CD4-positive, alpha-beta memory T cell (primary cell): ENCODE measurements at regions not wholly inside any gene's neighbourhood (a gene's known extent, or its start where the extent isn't known, plus 50 kb on each side); places are given as distances from the start of the nearest gene placed in this dataset.
"Not testable (repeated sequence)": the region's sequence is repeated elsewhere in the genome, so short reads cannot be mapped to it uniquely, and the experiment has no call there.

Source experiments
- CTCF ChIA-PET: fragments of 350-600 bp; sonication (Branson Sonifier 250); formaldehyde crosslinking; loops from one replicate; lab custom pipeline; 2021; ENCODE audit warnings: inconsistent platforms; ENCODE audit not compliant: partially characterized antibody; lab: Charles Lee
- POLR2A ChIA-PET: fragments of 350-600 bp; sonication (Branson Sonifier 250); formaldehyde crosslinking; loops from one replicate; lab custom pipeline; 2021; ENCODE audit not compliant: partially characterized antibody; lab: Charles Lee
- DNase-seq, 5 donors: peaks; one replicate each; pipeline versions ENCODE4 v3.0.0 to v3.0.0-alpha.2; 2020 to 2022; ENCODE audit warnings: mixed read lengths in 1 of 5
- H3K27ac ChIP-seq: one replicate; pipeline ENCODE4 v1.7.0; 2013; ENCODE audit warnings: low read depth, low read length
- H3K27me3 ChIP-seq: 2 replicates; pipeline ENCODE4 v1.7.0; 2013; ENCODE audit warnings: mild to moderate bottlenecking, low read length, moderate library complexity; ENCODE audit not compliant: insufficient read depth
- H3K36me3 ChIP-seq: 2 replicates; pipeline ENCODE4 v1.7.0; 2013; ENCODE audit warnings: mild to moderate bottlenecking, low read length, moderate library complexity; ENCODE audit not compliant: insufficient read depth
- H3K4me1 ChIP-seq: 2 replicates; pipeline ENCODE4 v1.7.0; 2013; ENCODE audit warnings: mild to moderate bottlenecking, low read length, moderate library complexity; ENCODE audit not compliant: insufficient read depth
- H3K4me3 ChIP-seq, 2 donors: one replicate each; pipeline ENCODE4 v1.7.0; 2013; ENCODE audit warnings: low read length in 2 of 2, mild to moderate bottlenecking in 1 of 2
- H3K9me3 ChIP-seq, 2 donors: one replicate each; pipeline ENCODE4 v1.7.0; 2013; ENCODE audit warnings: low read length in 2 of 2, control low read depth in 1 of 2; ENCODE audit not compliant: control insufficient read depth in 1 of 2
- H3K27ac Mint-ChIP-seq, 7 donors: one replicate each; pipeline ENCODE4 v1.8.0; 2020 to 2021; ENCODE audit warnings: mixed read lengths in 7 of 7, mild to moderate bottlenecking in 6 of 7, inconsistent platforms in 3 of 7, moderate library complexity in 3 of 7
- H3K27me3 Mint-ChIP-seq, 2 donors: one replicate each; pipeline ENCODE4 v1.8.0; 2020 to 2021; ENCODE audit warnings: mixed read lengths in 2 of 2
- H3K36me3 Mint-ChIP-seq, 2 donors: one replicate each; pipeline ENCODE4 v1.8.0; 2020 to 2021; ENCODE audit warnings: mixed read lengths in 2 of 2, inconsistent platforms in 1 of 2, mild to moderate bottlenecking in 1 of 2
- H3K4me1 Mint-ChIP-seq, 4 donors: one replicate each; pipeline ENCODE4 v1.8.0; 2020 to 2021; ENCODE audit warnings: mixed read lengths in 4 of 4, mild to moderate bottlenecking in 1 of 4
- H3K4me3 Mint-ChIP-seq, 8 donors: one replicate each; pipeline ENCODE4 v1.8.0; 2020 to 2021; ENCODE audit warnings: mixed read lengths in 8 of 8, mild to moderate bottlenecking in 7 of 8, moderate library complexity in 6 of 8, inconsistent platforms in 3 of 8
- H3K9me3 Mint-ChIP-seq, 8 donors: one replicate each; pipeline ENCODE4 v1.8.0; 2020 to 2021; ENCODE audit warnings: mixed read lengths in 8 of 8, mild to moderate bottlenecking in 5 of 8, inconsistent platforms in 3 of 8, moderate library complexity in 1 of 8
- intact Hi-C: fragments of 100-400 bp; cut with micrococcal nuclease; formaldehyde crosslinking; loops from one replicate; pipeline ENCODE4 v1.15.1; 2023

GRCh38 chr14:57049848-57050247, 218.9 kb downstream of the EXOC5 start:
- H3K36me3 Mint-ChIP-seq: no peaks in the 10 kb centered on the region
- H3K4me1 ChIP-seq: no peaks in the 10 kb centered on the region
- H3K36me3 ChIP-seq: no peaks in the 10 kb centered on the region
- no peaks in the 10 kb centered on the region for H3K4me1 Mint-ChIP-seq
- no peak overlapping the region for H3K4me3 ChIP-seq
- no peak for DNase-seq
- H3K4me3 Mint-ChIP-seq: no peak overlapping the region
- intact Hi-C loops: no loop called here
- no peak overlapping the region for H3K27ac Mint-ChIP-seq
- no peaks in the 10 kb centered on the region for H3K9me3 ChIP-seq
- peaks cover 4% of the 10 kb centered on the region in 2 donors for H3K27me3 Mint-ChIP-seq
- ChIA-PET POLR2A (no interaction called here), CTCF (no interaction called here)
- no peaks in the 10 kb centered on the region for H3K27me3 ChIP-seq
- no peak overlapping the region for H3K27ac ChIP-seq
- peaks cover 0 to 4% (median 0%) of the 10 kb centered on the region in 8 donors for H3K9me3 Mint-ChIP-seq

DNA sequence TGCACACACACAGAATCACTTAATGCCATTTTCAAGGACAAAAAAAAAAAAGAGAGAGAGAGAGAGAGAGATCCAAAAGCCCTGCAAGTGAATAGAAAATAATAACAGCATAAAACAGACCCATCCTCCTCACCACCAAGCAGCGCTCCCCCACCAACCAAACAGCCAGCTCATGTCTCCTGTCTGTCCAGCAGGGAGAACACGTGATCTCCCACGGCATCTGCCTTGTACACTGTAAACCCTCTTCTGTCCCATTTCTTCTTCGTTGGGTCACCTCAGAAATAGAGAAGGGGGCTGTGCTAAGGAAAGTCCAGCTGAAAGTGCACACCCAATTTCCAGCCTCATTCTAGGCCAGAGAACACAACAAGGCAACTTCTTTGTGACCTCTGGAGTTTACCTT, 222.5 kb downstream of the EXOC5 start:
- no peak overlapping the region for H3K27ac Mint-ChIP-seq
- H3K4me3 Mint-ChIP-seq: no peak overlapping the region
- peaks cover 0 to 7% (median 0%) of the 10 kb centered on the region in 8 donors for H3K9me3 Mint-ChIP-seq
- Histone ChIP-seq H3K4me3 (no peak overlapping the region), H3K4me1 (no peaks in the 10 kb centered on the region), H3K9me3 (no peaks in the 10 kb centered on the region), H3K36me3 (no peaks in the 10 kb centered on the region), H3K27ac (no peak overlapping the region), H3K27me3 (no peaks in the 10 kb centered on the region)
- peaks cover 0 to 1% (median 0%) of the 10 kb centered on the region in 4 donors for H3K4me1 Mint-ChIP-seq
- intact Hi-C loops: no loop called here
- peaks cover 2% of the 10 kb centered on the region in 2 donors for H3K27me3 Mint-ChIP-seq
- no peaks in the 10 kb centered on the region for H3K36me3 Mint-ChIP-seq
- DNase-seq: no peak
- ChIA-PET CTCF (no interaction called here), POLR2A (no interaction called here)

GRCh38 chr14:57044101-57044973, 224.4 kb downstream of the EXOC5 start:
- H3K36me3 Mint-ChIP-seq: not testable (repeated sequence)

GRCh38 chr14:57038689-57039088, 228.4 kb upstream of the OTX2 start:
- no peaks in the 10 kb centered on the region for H3K36me3 Mint-ChIP-seq
- H3K4me1 Mint-ChIP-seq: no peaks in the 10 kb centered on the region
- H3K27me3 Mint-ChIP-seq: peaks cover 2 to 3% of the 10 kb centered on the region in 2 donors
- no peaks in the 10 kb centered on the region for H3K36me3 ChIP-seq
- no peaks in the 10 kb centered on the region for H3K4me1 ChIP-seq
- ChIA-PET CTCF (no interaction called here), POLR2A (no interaction called here)
- no peak overlapping the region for H3K27ac Mint-ChIP-seq
- peaks cover 0 to 3% (median 0%) of the 10 kb centered on the region in 8 donors for H3K9me3 Mint-ChIP-seq
- H3K4me3 Mint-ChIP-seq: no peak overlapping the region
- intact Hi-C loops: no loop called here
- no peak overlapping the region for H3K4me3 ChIP-seq
- no peak for DNase-seq
- no peaks in the 10 kb centered on the region for H3K9me3 ChIP-seq
- no peak overlapping the region for H3K27ac ChIP-seq
- H3K27me3 ChIP-seq: no peaks in the 10 kb centered on the region

More at GRCh38 chr14:57044101-57044973, 224.4 kb downstream of the EXOC5 start:
- intact Hi-C loops, H3K4me1 ChIP-seq, H3K4me1 Mint-ChIP-seq, H3K9me3 ChIP-seq, H3K27ac ChIP-seq, H3K36me3 ChIP-seq, H3K27me3 Mint-ChIP-seq, CTCF ChIA-PET, H3K27me3 ChIP-seq, H3K4me3 ChIP-seq, H3K9me3 Mint-ChIP-seq, H3K4me3 Mint-ChIP-seq, DNase-seq, POLR2A ChIA-PET: not testable (repeated sequence)
- H3K27ac Mint-ChIP-seq: peak overlapping the region in 1 of 7 donors; percentile 81

DNA sequence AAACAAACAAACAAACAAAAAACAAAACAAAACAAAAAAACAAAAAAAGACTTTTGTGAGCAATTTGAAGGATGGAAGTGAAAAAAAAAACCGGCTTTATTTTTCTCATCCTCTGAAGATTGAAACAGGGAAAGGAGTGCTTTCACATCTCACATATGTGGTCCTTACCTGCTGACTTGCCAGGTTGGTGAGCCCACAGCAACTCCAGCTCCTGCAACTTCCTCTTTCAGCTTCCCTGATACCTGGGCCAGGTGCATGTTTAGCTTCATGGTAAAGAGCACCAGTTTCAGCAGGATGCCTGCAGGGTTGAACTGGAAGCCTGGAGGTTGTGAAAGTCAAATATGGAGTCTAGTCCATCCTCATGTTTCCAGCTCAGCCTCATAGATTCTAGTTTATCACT, 221.2 kb upstream of the OTX2 start:
- Histone ChIP-seq H3K4me1 (no peaks in the 10 kb centered on the region), H3K27ac (no peak overlapping the region), H3K9me3 (no peaks in the 10 kb centered on the region), H3K4me3 (no peak overlapping the region), H3K27me3 (no peaks in the 10 kb centered on the region), H3K36me3 (no peaks in the 10 kb centered on the region)
- ChIA-PET POLR2A (no interaction called here), CTCF (interaction anchor here (0.7 kb wide), 2 partner anchors 26 to 581 kb away, joined by 3 read pairs; no protein-coding TSS in a partner anchor)
- H3K27ac Mint-ChIP-seq: no peak overlapping the region
- H3K9me3 Mint-ChIP-seq: peaks cover 0 to 22% (median 3%) of the 10 kb centered on the region in 8 donors
- H3K4me3 Mint-ChIP-seq: no peak overlapping the region
- intact Hi-C loops: no loop called here
- H3K4me1 Mint-ChIP-seq: no peaks in the 10 kb centered on the region
- peaks cover 2 to 5% of the 10 kb centered on the region in 2 donors for H3K27me3 Mint-ChIP-seq
- H3K36me3 Mint-ChIP-seq: no peaks in the 10 kb centered on the region
- no peak for DNase-seq

GRCh38 chr14:57029620-57030253, 219.5 kb upstream of the OTX2 start:
- intact Hi-C loops: no loop called here
- Mint-ChIP-seq H3K9me3 (peaks cover 0 to 22% (median 3%) of the 10 kb centered on the region in 8 donors), H3K4me1 (no peaks in the 10 kb centered on the region), H3K36me3 (no peaks in the 10 kb centered on the region), H3K27ac (no peak overlapping the region), H3K27me3 (peaks cover 0 to 5% of the 10 kb centered on the region in 2 donors), H3K4me3 (no peak overlapping the region)
- CTCF ChIA-PET: no interaction called here
- no peaks in the 10 kb centered on the region for H3K4me1 ChIP-seq
- H3K9me3 ChIP-seq: peaks cover 0 to 2% of the 10 kb centered on the region in 2 donors
- no peak for DNase-seq
- H3K27me3 ChIP-seq: no peaks in the 10 kb centered on the region
- no peak overlapping the region for H3K27ac ChIP-seq
- POLR2A ChIA-PET: no interaction called here
- H3K4me3 ChIP-seq: no peak overlapping the region
- H3K36me3 ChIP-seq: no peaks in the 10 kb centered on the region

DNA sequence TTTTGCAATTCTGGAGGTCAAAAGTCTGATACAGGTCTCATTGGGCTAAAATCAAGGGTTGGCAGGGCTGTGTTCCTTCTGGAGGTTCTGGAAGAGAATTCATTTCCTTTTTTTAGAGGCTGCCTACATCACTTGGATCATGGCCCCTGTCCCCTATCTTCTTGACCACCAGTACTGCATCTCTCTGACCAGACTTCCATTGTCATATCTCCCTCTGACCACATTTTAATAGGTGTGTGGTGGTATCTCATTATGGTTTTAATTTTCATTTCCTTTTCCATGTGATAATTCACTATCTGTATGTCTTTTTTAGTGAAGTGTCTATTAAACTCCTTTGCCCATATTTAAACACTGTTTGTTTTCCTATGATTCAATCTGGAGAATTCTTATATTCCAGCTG, 215.2 kb upstream of the OTX2 start:
- intact Hi-C loops: no loop called here
- ChIA-PET POLR2A (no interaction called here), CTCF (no interaction called here)
- H3K4me1 ChIP-seq: no peaks in the 10 kb centered on the region
- no peaks in the 10 kb centered on the region for H3K4me1 Mint-ChIP-seq
- H3K27me3 Mint-ChIP-seq: no peaks in the 10 kb centered on the region
- H3K27ac Mint-ChIP-seq: no peak overlapping the region
- DNase-seq: no peak
- peaks cover 0 to 8% (median 0%) of the 10 kb centered on the region in 8 donors for H3K9me3 Mint-ChIP-seq
- peaks cover 0 to 2% of the 10 kb centered on the region in 2 donors for H3K9me3 ChIP-seq
- H3K4me3 Mint-ChIP-seq: no peak overlapping the region
- no peaks in the 10 kb centered on the region for H3K36me3 ChIP-seq
- no peak overlapping the region for H3K4me3 ChIP-seq
- no peaks in the 10 kb centered on the region for H3K36me3 Mint-ChIP-seq
- no peaks in the 10 kb centered on the region for H3K27me3 ChIP-seq
- no peak overlapping the region for H3K27ac ChIP-seq
